SK-N-SH (cell line): ENCODE measurements at regions not wholly inside any gene's neighbourhood (a gene's known extent, or its start where the extent isn't known, plus 50 kb on each side); places are given as distances from the start of the nearest gene placed in this dataset.

Source experiments
- EP300 ChIP-seq, 2 experiments: IDR thresholded peaks; 2 replicates each; pipeline versions ENCODE4 v1.4.0 to v1.6.1; 2012; ENCODE audit warnings: borderline replicate concordance in 1 of 2, low read depth in 1 of 2, low read length in 1 of 2
- GABPA ChIP-seq: IDR thresholded peaks from 2 replicates; pipeline ENCODE4 v1.4.0; 2012; ENCODE audit warnings: low read depth, mild to moderate bottlenecking
- MEF2A ChIP-seq: IDR thresholded peaks from 2 replicates; pipeline ENCODE4 v1.4.0; 2012; ENCODE audit warnings: low read depth, borderline replicate concordance
- MXI1 ChIP-seq: IDR thresholded peaks from 2 replicates; pipeline ENCODE4 v1.6.1; 2012; ENCODE audit warnings: mild to moderate bottlenecking, low read depth, low read length, improper control_type of control experiment
- POLR2AphosphoS5 ChIP-seq: IDR thresholded peaks from 2 replicates; pipeline ENCODE4 v1.6.1; 2012; ENCODE audit warnings: low read depth, low read length
- RFX5 ChIP-seq: IDR thresholded peaks from 2 replicates; pipeline ENCODE4 v1.6.1; 2012; ENCODE audit warnings: mild to moderate bottlenecking, improper control_type of control experiment, low read length
- TF ChIP-seq, protein P1 (sequence below): fragments of 200-600 bp; sonication (generic); IDR thresholded peaks from 2 replicates; pipeline ENCODE4 v1.6.1; 2017; ENCODE audit warnings: antibody characterized with exemption, mild to moderate bottlenecking, moderate library complexity

DNA sequence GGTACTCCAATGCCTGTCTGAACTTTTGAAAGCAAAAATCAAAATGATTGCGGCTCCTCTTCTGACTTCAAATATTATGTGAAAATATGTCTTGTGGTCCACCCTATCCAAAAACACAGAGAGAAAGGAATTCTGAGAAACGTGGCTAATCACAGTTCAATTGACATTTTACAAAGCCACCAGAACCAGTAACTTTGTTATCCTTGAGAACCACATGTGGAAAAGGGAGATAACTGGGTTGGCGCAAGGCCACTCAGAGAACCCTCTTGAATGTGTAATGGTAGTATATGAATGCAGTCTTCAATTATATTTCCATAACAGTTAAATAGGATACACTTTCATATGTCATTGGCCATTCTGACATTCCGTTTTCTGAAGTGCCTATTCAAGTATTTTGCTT is 1030.0 kb upstream of the TMPRSS15 start:
- no peak for TF ChIP-seq POLR2AphosphoS5
- TF ChIP-seq, protein P1, sequence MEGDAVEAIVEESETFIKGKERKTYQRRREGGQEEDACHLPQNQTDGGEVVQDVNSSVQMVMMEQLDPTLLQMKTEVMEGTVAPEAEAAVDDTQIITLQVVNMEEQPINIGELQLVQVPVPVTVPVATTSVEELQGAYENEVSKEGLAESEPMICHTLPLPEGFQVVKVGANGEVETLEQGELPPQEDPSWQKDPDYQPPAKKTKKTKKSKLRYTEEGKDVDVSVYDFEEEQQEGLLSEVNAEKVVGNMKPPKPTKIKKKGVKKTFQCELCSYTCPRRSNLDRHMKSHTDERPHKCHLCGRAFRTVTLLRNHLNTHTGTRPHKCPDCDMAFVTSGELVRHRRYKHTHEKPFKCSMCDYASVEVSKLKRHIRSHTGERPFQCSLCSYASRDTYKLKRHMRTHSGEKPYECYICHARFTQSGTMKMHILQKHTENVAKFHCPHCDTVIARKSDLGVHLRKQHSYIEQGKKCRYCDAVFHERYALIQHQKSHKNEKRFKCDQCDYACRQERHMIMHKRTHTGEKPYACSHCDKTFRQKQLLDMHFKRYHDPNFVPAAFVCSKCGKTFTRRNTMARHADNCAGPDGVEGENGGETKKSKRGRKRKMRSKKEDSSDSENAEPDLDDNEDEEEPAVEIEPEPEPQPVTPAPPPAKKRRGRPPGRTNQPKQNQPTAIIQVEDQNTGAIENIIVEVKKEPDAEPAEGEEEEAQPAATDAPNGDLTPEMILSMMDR = no peak
- no peak for TF ChIP-seq RFX5
- TF ChIP-seq MXI1 = no peak
- TF ChIP-seq MEF2A = no peak
- TF ChIP-seq GABPA = no peak
- no peak for TF ChIP-seq EP300 (IDR thresholded peaks at IDR 0.05; ENCODE audit: borderline replicate concordance in 1 of 2, low read depth in 1 of 2, low read length in 1 of 2)
